COLO668 (cell line): ENCODE measurements at regions not wholly inside any gene's neighbourhood (a gene's known extent, or its start where the extent isn't known, plus 50 kb on each side); places are given as distances from the start of the nearest gene placed in this dataset.

ENCODE experiments used
- DNase-seq: peaks from one replicate; lab custom pipeline; 2025; ENCODE audit not compliant: unreplicated experiment; lab: John Stamatoyannopoulos, UW

DNA sequence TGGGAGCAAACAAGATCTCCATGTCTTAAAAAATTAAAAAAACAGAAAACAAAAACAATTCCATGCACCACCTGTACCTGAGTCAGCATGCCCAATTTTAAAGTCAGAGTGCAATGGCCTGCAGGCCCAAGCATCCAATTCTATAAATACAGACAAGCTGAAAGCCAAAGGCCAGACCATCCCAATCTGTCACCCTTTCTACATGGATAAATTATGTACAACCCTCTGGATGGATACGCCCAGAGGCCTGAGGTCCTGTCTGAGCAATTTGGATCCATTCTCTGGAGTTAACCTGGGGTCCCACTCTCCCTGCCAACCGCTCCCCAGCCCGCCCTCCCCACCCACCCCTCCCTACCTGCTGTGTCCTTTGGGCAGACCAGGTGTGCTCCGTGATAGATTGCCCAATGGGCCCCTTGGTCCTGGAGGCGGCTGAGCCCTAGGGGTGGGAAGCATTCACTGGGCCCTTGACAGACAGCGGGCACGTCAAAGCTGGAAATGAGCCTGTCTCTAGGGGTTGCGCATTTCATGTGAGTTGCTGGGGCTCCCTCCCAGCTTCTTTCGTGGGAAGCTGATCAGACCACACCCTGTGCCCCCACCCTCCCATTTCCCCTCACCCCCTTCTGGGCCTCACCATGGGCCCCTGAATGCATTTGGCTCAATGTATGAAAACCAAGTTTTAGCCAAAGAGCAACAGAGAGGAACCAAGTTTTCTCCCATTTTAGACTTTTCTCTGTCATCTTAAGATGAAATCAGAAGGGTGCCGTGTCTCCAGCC lies 171.3 kb downstream of the BCL11B start:
- no peak for DNase-seq

DNA sequence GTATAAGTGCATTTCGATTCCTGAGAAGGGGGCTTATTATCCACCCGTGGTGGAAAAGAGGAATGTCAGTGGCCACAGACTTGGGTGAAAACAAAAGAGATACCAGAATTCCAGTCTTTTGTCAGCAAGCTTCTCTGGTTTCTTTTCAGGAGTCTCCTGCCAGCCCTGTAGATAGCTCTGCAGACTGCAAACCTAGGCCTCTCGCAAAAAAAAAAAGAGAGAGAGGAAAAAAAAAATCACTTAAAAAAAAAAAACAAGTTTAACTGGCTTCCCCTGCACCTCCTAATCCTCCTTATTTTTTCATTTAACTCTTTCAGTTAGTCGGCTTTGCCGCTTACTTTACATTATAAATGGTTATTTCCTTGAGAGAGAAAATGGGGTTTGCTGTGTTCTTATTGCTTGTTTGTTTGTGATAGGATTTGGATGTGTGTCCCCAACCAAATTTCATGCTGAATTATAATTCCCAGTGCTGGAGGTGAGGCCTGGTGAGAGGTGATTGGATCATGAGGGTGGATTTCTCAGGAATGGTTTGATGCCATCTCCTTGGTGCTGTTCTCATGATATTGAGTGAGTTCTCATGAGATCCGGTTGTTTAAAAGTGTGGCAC lies 170.0 kb downstream of the BCL11B start:
- DNase-seq = no peak

DNA sequence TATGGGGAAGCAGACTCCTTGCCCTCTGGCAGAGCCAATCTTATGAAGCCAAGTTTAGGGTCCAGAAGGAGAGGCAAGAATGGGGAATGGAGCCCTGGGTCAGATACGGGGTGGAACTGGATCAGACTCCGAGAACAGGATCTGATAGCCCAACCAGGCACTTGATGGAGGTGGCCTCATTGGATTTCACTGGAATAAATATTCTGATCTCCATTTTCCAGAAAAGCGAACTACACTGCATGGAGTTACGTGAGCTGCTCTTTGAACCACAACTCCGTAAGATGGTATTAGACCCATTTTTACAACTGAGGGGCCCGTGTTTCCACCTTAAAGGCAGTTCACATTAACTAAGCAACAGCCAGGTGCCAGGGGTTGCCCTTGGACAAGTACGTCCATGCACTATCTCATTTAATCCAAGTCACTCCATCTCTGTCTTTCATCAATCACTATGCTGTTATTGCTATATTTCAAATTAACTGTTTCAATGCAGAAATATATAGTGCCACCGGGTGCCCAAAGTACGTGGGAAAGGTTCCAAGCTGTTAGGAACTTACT lies 155.2 kb downstream of the BCL11B start:
- no peak for DNase-seq

DNA sequence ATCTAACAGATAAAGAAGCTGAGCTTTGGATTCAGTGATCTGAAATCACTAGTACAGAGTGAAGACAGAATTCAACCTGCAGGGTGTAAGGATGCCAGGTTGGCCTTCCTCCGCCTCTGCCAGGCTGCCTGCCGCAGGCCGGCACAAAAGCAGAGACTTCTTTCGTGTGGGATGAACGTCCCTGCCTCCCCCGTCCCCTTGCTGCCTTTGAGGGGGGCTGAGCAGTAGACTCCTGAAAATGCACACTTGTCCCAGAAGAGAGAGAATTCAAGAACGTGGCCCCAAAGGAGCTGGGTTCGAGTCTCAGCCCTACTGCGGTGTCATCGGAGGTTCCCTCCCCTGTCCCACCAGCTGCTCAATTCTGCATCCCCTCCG lies 154.3 kb downstream of the BCL11B start:
- no peak for DNase-seq

DNA sequence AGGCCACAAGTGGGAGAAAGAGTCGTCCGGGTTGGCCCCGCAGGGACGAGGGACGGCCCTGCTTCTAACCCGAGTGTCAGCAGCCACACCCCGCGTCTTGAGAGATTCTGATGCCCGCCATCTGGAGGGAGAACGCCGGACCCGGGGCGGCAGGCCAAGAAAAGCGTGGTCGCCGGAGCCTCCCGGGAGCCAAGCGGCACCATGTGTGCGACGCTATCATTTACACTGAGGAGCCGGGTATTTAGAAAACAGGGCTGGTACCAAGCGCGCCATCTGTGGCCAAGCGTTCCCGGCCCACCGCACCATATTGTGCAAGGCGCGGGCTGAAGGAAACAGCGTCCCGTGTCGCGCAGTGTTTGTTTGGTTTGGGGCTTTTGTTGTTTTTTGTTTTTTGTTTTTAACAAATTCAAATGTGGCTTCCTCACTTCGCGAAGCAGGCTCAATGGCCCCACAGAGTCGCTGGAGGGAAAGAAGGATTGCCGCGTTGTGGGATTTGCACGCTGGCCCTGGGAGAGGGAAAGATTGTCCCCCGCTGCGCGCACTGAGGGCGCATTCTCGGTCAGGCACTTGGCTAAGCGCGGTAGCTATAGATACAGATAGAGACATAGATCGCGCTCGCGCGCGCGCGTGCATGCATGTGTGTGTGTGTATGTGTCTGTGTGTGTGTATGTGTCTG lies 153.8 kb downstream of the BCL11B start:
- no peak for DNase-seq

DNA sequence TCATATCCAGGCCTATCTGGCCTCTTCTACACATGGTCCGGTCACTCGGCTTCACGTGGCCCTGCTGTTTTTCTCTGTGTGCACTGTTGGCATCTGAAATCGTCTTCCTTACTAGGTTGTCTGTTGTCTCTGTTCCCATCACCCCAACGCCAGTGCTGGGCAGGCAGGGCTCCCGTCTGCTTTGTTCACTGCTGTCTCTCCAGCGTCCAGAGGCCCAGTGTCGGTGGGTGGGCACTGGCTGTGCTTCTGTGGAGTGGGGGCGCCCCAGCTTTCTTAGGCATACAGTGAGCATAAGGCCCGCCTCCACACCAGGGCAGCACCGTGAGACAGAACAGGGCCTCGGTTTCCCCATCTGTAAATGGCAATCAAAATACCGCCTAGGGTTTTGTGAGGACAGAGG lies 153.1 kb downstream of the BCL11B start:
- no peak for DNase-seq
